ENCODE measurements at regions not wholly inside any gene's neighbourhood (a gene's known extent, or its start where the extent isn't known, plus 50 kb on each side); places are given as distances from the start of the nearest gene placed in this dataset.

DNA sequence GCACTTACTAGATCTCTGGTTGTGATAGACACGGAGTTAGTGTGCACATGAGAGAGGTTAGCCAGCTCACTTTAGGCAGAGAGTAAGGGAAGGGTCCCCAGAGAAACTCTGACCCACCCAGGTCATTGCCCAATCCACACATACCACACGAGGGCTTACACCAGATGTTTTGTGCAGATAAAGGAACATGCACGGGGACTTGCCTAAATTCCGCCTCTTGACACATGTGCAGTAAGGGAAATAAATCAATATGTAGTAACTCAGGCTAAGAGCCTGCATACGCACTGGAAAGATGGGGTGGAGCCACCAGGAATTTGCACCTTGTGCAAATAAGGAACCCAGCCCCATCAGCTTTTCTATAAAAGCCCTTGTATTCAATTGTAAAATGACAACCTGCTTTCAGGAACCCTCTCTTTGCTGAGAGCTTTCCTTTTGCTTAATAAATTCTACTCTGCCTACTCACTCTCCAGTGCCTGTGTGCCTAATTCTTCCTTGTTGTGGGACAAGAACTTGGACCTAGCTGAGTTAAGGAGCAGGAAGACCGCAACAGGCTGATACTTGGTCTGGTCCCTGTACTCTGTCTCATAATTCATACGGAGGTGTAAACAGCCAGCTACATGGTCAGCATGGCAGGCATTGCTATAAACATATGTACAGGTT lies 120.2 kb downstream of the EMP1 start:
- TF ChIP-seq, protein P1, sequence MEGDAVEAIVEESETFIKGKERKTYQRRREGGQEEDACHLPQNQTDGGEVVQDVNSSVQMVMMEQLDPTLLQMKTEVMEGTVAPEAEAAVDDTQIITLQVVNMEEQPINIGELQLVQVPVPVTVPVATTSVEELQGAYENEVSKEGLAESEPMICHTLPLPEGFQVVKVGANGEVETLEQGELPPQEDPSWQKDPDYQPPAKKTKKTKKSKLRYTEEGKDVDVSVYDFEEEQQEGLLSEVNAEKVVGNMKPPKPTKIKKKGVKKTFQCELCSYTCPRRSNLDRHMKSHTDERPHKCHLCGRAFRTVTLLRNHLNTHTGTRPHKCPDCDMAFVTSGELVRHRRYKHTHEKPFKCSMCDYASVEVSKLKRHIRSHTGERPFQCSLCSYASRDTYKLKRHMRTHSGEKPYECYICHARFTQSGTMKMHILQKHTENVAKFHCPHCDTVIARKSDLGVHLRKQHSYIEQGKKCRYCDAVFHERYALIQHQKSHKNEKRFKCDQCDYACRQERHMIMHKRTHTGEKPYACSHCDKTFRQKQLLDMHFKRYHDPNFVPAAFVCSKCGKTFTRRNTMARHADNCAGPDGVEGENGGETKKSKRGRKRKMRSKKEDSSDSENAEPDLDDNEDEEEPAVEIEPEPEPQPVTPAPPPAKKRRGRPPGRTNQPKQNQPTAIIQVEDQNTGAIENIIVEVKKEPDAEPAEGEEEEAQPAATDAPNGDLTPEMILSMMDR (conservative IDR thresholded peaks at IDR 0.05; ENCODE audit: low read length): no peak
- TF ChIP-seq EZH2phosphoT487 (IDR thresholded peaks at IDR 0.05; ENCODE audit: borderline replicate concordance, low read depth, low read length): no peak
